HG03432 (cell line): ENCODE measurements at regions not wholly inside any gene's neighbourhood (a gene's known extent, or its start where the extent isn't known, plus 50 kb on each side); places are given as distances from the start of the nearest gene placed in this dataset.
A peak's percentile ranks its signal among the peaks of the same experiment; 100 is the strongest.
"Not testable (repeated sequence)": the region's sequence is repeated elsewhere in the genome, so short reads cannot be mapped to it uniquely, and the experiment has no call there.

ENCODE experiments used
- ATAC-seq: cut with Tn5 transposase; IDR thresholded peaks from one replicate; pipeline ENCODE4 v1.9.1; 2021; ENCODE audit warnings: mild to moderate bottlenecking, moderate library complexity; ENCODE audit not compliant: unreplicated experiment

GRCh38 chr14:36418937-36419336, 98.5 kb upstream of the MBIP start:
- ATAC-seq, result no peak

- ATAC-seq, result not testable (repeated sequence)
Measured at GRCh38 chr14:36411951-36412350, 91.5 kb upstream of the MBIP start.

- no peak for ATAC-seq
Measured at GRCh38 chr14:36408388-36408787, 88.0 kb upstream of the MBIP start.

GRCh38 chr14:36405589-36406274, 85.3 kb upstream of the MBIP start:
- no peak for ATAC-seq

- ATAC-seq, result no peak
Measured at GRCh38 chr14:36402867-36403266, 82.4 kb upstream of the MBIP start.

GRCh38 chr14:36398463-36399291, 78.2 kb upstream of the MBIP start:
- no peak for ATAC-seq

GRCh38 chr14:36397357-36397756, 76.9 kb upstream of the MBIP start:
- ATAC-seq, result no peak

GRCh38 chr14:36396798-36397197, 76.4 kb upstream of the MBIP start:
- ATAC-seq, result no peak

GRCh38 chr14:36394593-36394992, 74.2 kb upstream of the MBIP start:
- no peak for ATAC-seq

GRCh38 chr14:36390718-36391117, 70.3 kb upstream of the MBIP start:
- no peak for ATAC-seq

- no peak for ATAC-seq
Measured at GRCh38 chr14:36383767-36384431, 63.5 kb upstream of the MBIP start.

GRCh38 chr14:36373982-36374673, 53.7 kb upstream of the MBIP start:
- ATAC-seq, result peak; percentile 90
